Osteoblast (primary cell): ENCODE measurements at regions not wholly inside any gene's neighbourhood (a gene's known extent, or its start where the extent isn't known, plus 50 kb on each side); places are given as distances from the start of the nearest gene placed in this dataset.
A peak's percentile ranks its signal among the peaks of the same experiment; 100 is the strongest.

ENCODE experiments used
- DNase-seq: peaks from one replicate; pipeline ENCODE4 v3.0.0; 2011; ENCODE audit warnings: low spot score, mixed read lengths; ENCODE audit not compliant: insufficient read length; ENCODE audit errors: missing footprints
- H2AFZ ChIP-seq: 2 replicates; pipeline ENCODE4 v1.6.0; 2011; ENCODE audit warnings: mild to moderate bottlenecking, low read length
- H3K27ac ChIP-seq: 2 replicates; pipeline ENCODE4 v1.5.1; 2011; ENCODE audit warnings: mild to moderate bottlenecking, low read depth, low read length, moderate library complexity
- H3K27me3 ChIP-seq: 2 replicates; pipeline ENCODE4 v1.6.0; 2012; ENCODE audit warnings: mild to moderate bottlenecking, control low read depth, inconsistent platforms, low read length, moderate library complexity; ENCODE audit not compliant: insufficient read depth
- H3K36me3 ChIP-seq: 2 replicates; pipeline ENCODE4 v1.5.1; 2011; ENCODE audit warnings: mild to moderate bottlenecking, low read length, control low read depth, moderate library complexity; ENCODE audit not compliant: insufficient read depth
- H3K4me1 ChIP-seq: 2 replicates; pipeline ENCODE4 v1.5.1; 2011; ENCODE audit warnings: mild to moderate bottlenecking, low read length, control low read depth, moderate library complexity; ENCODE audit not compliant: insufficient read depth
- H3K4me2 ChIP-seq: 2 replicates; pipeline ENCODE4 v1.6.0; 2011; ENCODE audit warnings: mild to moderate bottlenecking, low read length; ENCODE audit not compliant: insufficient read depth
- H3K4me3 ChIP-seq: fragments of 200-600 bp; sonication (generic); 3 replicates; pipeline ENCODE4 v1.5.1; 2012; ENCODE audit warnings: mild to moderate bottlenecking, low read length, inconsistent platforms; ENCODE audit not compliant: insufficient read depth
- H3K79me2 ChIP-seq: 2 replicates; pipeline ENCODE4 v1.6.0; 2012; ENCODE audit warnings: mild to moderate bottlenecking, low read length, control low read depth, inconsistent platforms; ENCODE audit not compliant: insufficient read depth
- H3K9me3 ChIP-seq: 2 replicates; pipeline ENCODE4 v1.5.1; 2011; ENCODE audit warnings: low read depth, low read length, control low read depth
- H4K20me1 ChIP-seq: 2 replicates; pipeline ENCODE4 v1.6.0; 2012; ENCODE audit warnings: mild to moderate bottlenecking, low read length, control low read depth; ENCODE audit not compliant: insufficient read depth
- TF ChIP-seq, protein P1 (sequence below): IDR thresholded peaks from 2 replicates; pipeline ENCODE4 v1.5.1; 2011; ENCODE audit warnings: mild to moderate bottlenecking, low read depth, low read length, moderate library complexity; ENCODE audit errors: extremely low read depth

DNA sequence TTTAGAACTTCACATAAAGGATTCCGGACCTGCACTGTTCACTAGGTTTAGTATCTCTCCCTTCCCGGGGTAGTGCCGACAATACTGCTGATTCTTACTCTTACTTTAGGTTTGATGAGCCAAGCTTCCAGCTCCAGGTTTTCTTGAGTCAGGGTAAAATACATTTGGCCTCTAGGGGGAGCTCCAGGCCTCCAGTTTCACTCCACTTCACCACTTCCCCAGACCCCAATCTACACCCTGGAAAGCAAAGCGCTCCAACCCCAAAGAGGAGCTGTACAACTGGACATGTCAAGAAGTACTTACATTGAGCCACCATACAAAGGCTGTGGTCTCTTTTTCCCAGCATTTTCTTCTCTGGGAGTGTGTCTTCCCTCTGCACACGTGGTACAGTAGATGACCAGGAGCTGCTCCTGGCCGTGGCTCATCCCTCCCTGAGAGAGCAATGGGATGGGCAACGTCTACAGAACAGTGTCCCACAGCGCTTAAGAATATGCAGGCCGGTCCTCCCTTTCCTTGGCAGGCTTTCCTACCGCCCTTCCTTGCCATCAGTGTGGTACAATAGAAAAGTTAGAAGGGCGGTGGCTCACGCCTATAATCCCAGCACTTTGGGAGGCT lies 93.9 kb upstream of the CCDC80 start:
- no peaks in the 10 kb centered on the region for H3K27me3 ChIP-seq
- H3K79me2 ChIP-seq: no peaks in the 10 kb centered on the region
- no peaks in the 10 kb centered on the region for H3K36me3 ChIP-seq
- H3K4me3 ChIP-seq: no peak overlapping the region
- DNase-seq: no peak
- H3K9me3 ChIP-seq: no peaks in the 10 kb centered on the region
- no peaks in the 10 kb centered on the region for H4K20me1 ChIP-seq
- TF ChIP-seq, protein P1, sequence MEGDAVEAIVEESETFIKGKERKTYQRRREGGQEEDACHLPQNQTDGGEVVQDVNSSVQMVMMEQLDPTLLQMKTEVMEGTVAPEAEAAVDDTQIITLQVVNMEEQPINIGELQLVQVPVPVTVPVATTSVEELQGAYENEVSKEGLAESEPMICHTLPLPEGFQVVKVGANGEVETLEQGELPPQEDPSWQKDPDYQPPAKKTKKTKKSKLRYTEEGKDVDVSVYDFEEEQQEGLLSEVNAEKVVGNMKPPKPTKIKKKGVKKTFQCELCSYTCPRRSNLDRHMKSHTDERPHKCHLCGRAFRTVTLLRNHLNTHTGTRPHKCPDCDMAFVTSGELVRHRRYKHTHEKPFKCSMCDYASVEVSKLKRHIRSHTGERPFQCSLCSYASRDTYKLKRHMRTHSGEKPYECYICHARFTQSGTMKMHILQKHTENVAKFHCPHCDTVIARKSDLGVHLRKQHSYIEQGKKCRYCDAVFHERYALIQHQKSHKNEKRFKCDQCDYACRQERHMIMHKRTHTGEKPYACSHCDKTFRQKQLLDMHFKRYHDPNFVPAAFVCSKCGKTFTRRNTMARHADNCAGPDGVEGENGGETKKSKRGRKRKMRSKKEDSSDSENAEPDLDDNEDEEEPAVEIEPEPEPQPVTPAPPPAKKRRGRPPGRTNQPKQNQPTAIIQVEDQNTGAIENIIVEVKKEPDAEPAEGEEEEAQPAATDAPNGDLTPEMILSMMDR: peak; percentile 83
- peak overlapping the region; percentile 76 for H2AFZ ChIP-seq
- no peak overlapping the region for H3K27ac ChIP-seq
- H3K4me1 ChIP-seq: peaks cover 26% of the 10 kb centered on the region
- peak overlapping the region; percentile 38 for H3K4me2 ChIP-seq

DNA sequence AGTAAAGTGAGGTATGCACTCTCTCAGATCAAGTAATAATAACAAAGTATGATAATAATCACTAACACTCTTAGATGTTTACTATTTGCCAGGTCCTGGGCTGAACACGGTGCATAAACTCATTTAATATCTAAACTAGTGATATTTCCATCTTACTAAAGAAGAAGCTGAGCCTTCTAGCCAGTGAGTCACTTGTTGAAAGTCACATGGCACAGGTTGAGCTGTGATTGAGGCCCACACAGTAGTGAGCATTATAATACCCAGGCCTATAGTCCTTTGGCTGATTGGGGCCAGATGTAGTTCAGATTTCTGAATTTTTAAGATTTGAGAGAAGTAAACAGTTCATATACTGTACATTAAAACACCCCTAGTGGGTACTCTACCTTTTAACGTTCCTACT lies 93.2 kb upstream of the CCDC80 start:
- Histone ChIP-seq H2AFZ (peak overlapping the region; percentile 1), H3K36me3 (no peaks in the 10 kb centered on the region), H4K20me1 (no peaks in the 10 kb centered on the region), H3K27ac (no peak overlapping the region), H3K4me1 (peaks cover 20% of the 10 kb centered on the region), H3K4me2 (no peak overlapping the region), H3K9me3 (no peaks in the 10 kb centered on the region), H3K79me2 (no peaks in the 10 kb centered on the region), H3K27me3 (no peaks in the 10 kb centered on the region), H3K4me3 (no peak overlapping the region)
- no peak for DNase-seq
- TF ChIP-seq, protein P1: no peak

DNA sequence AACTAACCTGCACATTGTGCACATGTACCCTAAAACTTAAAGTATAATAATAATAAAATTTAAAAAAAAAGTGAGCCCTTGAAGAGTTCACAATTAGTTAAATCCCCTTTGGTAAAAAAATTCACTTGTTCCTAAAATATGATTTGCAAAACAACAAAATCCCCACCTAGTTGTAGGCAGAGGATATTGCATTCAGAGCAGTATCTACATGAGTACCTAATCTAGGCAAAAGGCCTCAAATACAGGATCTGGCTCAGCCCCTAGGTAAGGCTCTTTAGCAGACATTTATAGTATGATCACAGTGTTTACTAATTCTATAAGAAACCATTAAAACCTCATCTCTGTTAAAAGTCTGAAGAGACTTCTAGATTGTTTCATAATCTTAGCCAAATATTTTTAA lies 89.3 kb upstream of the CCDC80 start:
- H3K27ac ChIP-seq: no peak overlapping the region
- no peaks in the 10 kb centered on the region for H3K36me3 ChIP-seq
- TF ChIP-seq, protein P1: no peak
- no peak overlapping the region for H2AFZ ChIP-seq
- no peaks in the 10 kb centered on the region for H3K9me3 ChIP-seq
- no peaks in the 10 kb centered on the region for H3K27me3 ChIP-seq
- H3K79me2 ChIP-seq: no peaks in the 10 kb centered on the region
- H4K20me1 ChIP-seq: no peaks in the 10 kb centered on the region
- no peak overlapping the region for H3K4me2 ChIP-seq
- peaks cover 7% of the 10 kb centered on the region for H3K4me1 ChIP-seq
- no peak overlapping the region for H3K4me3 ChIP-seq
- DNase-seq: no peak

DNA sequence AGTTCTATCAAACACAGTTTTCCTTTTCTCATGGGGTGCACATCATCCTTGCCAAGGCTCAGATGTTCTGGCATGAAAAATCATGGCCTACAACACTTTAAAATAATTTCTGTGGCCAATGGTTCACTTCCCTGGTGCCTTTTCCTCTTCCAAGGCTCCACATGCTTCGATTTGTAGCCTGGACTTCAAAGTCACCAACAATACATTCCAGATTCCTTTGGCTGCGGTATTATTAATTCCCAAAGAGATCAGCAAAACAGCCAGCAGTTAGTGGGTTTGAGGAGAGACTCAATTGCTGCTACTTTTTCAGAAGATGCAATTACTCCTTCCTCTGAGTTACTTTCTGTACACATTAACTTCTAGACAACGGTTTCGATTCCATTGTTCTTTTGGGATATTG lies 80.3 kb upstream of the CCDC80 start:
- no peak overlapping the region for H3K4me3 ChIP-seq
- no peak for DNase-seq
- no peaks in the 10 kb centered on the region for H3K27me3 ChIP-seq
- H3K9me3 ChIP-seq: no peaks in the 10 kb centered on the region
- H4K20me1 ChIP-seq: no peaks in the 10 kb centered on the region
- H3K27ac ChIP-seq: no peak overlapping the region
- no peak overlapping the region for H3K4me2 ChIP-seq
- no peaks in the 10 kb centered on the region for H3K4me1 ChIP-seq
- no peaks in the 10 kb centered on the region for H3K79me2 ChIP-seq
- no peak overlapping the region for H2AFZ ChIP-seq
- H3K36me3 ChIP-seq: no peaks in the 10 kb centered on the region
- TF ChIP-seq, protein P1: no peak
